ENCODE measurements at regions not wholly inside any gene's neighbourhood (a gene's known extent, or its start where the extent isn't known, plus 50 kb on each side); places are given as distances from the start of the nearest gene placed in this dataset.

DNA sequence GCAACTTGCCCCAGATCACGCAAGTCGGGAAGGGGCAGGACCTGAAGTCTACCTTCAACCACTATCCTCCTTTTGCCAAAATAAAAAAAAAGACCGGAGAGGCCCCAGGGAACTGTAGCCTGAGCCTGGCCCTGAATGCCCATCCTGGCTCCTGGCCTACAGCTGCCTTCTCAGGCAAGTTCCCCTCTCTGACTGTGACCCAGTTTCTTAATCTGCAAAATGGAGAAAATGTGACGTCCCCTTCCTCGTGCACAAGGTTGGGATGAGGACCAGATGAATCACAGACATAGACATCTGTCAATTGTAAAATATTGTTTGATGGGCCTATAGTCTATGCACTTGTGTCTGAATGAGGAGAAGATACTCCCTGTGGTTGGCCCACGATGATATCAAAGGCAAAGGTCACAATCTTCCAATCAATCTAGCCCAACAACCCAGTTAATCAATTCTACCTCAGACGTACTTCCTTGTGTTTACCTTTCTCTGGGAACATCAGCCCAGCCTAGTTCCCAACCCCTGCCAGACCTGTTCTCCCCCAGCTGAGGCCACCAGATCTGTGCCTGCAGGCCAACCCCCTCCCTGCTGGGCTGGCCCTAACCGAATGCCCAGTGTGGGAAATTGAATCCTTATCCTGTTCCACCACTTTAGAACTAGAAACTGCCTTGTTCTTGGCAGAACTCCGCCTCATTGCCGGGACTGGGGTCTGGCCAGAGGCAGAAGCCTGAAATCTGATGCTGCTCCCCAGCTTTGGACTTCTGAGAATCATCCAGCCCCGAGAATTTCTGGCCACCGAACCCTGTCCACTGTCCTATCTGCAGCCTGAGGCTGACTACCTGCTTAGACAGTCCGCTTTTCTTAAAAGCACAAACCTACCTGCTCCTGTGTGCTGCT is 101.8 kb upstream of the LIPC start:
- DNase-seq = no peak

DNA sequence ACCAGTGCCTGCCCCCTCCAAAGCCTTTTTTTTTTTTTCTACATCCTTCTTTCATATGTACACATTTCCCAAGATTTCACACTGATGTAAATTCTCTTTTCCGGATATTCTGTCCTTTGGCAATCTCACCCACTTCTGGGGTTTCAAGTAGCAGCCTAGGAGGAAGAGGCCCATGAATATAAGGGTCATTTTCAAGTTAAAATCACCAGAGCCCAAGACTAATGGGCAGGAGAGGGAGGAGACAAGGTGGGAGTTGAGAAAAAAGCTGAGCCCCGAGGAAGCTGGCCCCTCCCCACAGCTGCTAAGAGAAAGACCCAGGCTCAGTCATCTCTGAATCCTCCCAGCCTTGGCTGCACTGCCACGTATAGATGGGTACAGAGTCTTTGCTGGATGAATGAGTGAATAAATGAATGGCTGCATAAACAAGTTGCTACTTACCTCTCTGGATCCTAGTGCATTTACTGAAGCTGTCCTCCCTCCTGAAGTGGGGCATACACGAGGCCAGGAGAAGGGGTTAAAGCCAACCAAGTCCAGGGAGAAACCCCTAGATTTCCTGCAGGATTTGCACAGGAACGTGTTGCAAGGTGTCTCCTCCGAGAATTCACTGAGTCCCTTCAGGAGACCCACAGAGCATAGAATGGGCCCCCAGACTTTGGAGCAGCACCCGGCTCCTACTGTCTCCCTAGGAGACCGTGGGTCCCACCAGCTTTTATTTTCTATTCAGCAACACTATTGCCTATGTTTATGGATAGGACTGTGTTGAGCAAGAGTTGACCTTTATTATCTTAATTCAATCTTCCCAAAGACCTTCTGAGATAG is 100.8 kb upstream of the LIPC start:
- DNase-seq = no peak

DNA sequence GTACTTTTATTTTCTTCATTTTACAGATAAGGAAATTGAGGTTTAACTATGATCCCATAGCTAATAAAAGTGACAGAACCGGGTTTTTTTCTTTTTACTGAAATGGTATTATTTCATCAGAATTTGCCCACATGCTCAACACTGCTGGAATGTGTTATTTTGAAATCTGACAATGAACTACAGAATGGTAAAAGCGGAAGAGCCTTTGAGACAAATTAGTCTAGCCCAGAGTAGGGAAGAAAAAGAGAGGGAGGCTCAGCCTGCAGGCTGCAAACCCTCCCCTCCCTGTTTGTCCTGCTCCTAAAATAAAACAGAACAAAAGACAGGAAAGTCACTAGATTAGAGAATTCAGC is 100.3 kb upstream of the LIPC start:
- DNase-seq = no peak

DNA sequence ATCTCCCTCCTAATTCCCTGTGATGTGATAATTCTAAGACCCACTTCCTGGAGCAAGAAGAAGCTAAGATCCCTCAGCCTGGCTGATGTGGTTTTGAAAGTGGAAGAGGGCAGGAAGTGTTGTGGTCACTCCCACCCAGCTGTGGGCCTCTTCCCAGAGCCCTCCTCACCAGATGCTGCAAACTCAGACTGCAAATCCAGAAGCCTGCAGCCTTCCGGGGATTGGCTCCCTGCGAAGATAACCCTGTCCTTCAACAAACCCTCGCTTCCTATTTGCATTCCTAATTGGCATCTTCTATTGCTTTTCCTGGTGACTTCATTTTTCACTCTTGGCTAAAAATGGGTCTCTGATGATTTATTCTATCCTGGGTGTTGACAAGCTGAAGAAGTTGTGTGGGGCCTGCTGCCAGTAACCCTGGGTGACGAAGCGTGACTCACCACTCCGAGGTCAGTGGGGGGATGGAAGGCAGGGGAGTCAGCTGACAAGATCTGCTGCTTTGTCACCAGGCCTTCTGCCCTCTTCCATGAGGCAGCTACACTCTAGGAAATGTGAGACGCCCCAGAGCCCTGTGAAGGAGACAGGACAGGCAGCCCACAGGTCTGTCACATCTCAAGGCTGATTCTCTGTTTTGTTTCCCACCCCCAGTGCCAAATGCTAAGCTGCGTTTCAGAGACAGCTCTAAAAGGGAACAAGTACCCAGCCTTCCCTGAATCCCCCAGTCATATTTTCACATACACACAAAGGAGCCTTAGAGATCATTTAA is 99.7 kb upstream of the LIPC start:
- DNase-seq = peak; percentile 82

DNA sequence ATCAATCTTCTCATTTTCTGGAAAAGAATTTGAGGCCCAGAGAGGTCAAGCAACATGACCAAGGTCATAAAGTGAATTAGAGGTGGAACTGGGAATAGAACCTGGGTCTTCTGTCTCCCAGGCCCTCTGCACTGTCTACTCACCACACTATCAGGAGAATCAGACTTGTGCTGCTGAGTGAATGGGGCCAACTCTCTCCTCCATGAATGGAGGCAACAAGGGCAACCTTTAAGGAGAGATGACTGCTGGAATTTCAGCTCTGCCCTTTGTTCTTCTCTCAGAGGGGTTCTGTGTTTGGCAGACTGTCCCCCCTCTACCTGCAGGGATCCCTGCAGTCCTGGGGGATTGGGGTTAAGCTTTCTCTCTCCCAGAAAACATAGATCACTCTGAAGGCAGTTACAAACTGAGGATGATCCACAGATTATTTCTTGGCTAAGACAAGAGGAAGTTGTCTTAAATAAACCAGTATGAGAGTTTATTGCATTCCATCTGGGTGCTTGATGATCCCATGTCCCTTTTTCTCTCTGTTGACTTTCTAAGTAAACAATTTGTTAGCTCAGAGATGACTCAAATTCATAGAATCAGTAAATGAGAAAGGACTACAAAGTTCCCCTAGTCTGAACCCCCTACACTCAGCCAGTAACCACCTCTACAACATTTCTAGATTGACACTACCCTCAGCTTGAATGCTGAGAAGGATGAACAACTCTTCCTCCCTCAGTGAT is 99.0 kb upstream of the LIPC start:
- no peak for DNase-seq

DNA sequence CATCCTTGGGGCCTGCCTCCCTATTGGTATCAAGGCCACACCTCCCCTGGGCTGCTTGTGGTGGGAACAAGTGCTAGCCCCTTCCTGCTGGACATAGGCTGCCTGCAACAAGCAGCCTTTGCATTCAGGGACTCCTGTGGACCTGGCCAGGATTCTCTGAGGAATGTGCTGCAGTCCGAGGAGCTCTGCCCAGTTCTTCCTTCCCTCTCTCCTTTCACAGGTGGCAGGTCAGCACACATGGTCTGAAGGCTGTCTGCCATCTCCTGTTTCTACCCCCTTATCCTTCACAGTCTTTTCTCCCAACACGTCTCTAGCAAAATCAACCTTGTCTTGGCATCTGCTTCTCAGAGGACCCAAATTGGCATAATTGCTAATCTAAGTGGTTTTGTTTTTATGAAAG is 97.0 kb upstream of the LIPC start:
- no peak for DNase-seq

DNA sequence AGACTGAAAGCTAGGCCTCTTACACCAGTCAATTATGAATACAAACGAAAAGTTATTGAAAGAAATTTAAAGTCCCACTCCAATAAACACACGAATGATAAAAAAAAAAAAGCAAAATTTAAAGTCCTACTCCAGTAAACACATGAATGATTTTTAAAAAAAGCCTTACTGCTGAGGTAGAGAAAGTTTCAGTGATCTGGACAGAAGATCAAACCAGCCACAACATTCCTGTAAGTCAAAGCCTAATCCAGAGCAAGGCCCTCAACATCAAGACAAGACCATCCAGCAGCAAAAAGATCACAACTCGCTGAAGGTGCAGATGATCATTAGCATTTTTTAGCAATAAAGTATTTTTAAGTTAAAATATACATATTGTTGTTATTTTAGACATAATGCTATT is 95.6 kb upstream of the LIPC start:
- DNase-seq = no peak

DNA sequence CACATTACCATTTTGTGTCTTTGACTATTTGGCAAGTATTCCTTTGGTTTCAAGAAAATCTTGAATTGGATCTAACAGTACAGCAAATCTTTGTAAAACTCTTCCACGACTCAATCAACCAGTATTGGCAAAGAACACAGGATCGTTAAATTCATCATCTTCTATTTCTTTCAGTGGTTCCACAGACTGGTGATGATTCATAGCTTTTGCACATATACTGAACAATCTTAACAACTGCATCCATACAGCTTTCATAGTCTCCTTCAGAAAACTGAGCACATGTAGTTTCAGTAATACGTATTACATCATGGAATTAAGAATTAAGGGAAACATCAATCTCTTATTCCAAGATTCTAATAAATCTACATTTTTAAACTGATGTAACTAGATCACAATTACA is 91.6 kb upstream of the LIPC start:
- no peak for DNase-seq

DNA sequence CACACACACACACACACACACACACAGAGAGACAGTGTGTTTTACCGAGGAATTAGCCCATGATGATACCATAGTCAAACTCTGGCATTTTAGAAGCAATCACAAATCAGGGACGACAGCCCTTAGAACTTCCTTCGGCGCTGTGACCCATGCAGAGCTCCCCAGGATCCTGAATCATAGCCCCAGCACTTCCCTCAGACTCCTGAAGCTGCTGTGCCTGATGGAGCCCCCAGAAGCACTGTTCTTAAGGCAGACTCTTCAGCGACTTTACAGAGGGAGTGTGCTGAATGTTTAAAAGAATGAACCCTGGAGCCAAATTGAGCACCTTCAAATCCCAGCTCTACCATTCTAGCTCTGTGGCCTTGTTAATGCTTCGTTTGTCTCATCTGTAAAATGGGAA is 89.3 kb upstream of the LIPC start:
- no peak for DNase-seq

DNA sequence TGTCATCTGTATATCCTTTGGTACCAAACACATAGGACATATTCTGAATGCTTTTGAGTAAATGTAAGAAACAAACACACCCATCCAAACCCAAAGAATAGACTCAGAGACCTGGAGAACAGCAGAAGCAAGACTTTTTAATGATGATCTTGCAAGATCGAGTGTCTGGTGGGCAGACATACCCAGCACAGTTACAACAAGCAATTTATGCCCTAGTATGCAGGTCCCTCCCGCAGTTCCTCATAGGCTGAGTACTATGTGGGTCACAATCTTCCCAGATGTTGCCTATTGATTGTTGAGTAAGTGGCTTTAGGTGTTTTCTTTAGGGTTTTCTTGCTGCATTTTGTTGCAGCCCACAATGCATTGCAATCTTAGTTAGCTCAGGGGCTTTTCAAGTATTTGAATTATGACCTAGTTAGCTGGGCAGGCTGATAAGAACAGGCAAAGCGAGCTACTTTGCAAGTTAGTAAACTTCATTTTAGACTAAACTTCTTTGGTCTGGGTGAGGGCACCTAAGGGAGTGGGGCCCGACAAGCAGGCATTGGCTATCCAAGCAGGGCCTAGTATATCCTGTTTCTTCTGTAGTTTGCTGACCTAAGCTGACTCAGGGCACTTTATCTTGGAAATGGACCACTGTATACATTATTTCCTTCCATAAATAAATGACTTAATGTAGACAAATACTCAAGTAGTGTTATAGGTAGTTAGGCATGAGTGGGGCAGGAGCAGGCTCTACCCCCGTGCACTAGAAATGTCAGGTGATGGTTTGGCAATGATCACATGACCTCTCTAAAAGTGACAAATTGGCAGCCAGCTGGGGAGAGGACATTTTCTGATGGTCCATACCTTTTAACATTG is 87.3 kb upstream of the LIPC start:
- DNase-seq = no peak

DNA sequence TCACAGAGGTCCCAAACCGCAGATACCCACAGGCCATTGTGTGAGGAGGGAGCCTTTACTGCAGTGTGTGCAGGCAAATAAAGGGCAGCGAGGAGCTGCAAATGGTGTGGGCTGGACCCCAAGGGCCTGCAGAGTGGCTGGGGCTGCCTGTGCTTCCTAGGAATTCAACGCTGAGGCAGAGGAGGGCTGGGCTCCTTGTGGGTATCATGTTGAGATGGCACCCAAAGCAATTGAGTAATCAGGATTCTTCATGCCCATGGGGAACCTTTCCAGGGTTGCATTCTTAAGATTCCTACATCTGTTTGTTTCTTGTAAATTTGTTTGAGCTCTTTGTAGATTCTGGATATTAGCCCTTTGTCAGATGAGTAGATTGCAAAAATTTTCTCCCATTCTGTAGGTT is 85.4 kb upstream of the LIPC start:
- no peak for DNase-seq

DNA sequence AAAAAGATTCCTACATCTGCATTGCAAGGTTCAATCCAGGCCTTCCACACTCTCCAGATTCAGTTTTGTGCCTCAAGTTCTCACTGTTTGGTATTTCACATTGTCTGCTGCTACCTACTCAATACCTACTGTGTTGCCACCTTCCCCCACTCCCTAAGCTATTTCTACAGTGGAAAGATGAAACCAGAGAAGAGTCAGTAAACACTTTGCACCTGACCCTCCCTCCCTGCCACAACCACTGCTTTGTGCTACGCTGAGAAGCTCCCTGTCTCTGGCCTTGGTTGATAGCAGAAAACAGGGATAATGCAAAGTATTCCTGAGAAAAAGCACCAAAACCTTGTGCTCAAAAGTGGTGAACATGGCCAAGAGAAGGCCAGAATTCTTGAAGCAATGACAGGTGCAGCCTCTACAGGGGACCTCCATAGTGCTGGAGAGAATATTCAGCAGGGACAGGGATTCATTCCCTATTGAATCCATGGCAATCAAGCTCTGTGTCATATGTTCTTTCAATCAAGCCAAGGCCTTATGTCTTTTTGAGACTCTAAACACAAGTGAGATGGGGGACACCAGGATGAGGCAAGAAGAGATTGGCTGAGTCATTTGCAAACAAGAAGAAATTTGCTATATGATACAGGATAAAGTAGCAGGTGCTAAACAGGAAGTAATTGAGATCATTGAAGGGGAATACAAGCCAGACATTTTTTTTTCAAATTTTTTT is 83.5 kb upstream of the LIPC start:
- peak; percentile 58 for DNase-seq

DNA sequence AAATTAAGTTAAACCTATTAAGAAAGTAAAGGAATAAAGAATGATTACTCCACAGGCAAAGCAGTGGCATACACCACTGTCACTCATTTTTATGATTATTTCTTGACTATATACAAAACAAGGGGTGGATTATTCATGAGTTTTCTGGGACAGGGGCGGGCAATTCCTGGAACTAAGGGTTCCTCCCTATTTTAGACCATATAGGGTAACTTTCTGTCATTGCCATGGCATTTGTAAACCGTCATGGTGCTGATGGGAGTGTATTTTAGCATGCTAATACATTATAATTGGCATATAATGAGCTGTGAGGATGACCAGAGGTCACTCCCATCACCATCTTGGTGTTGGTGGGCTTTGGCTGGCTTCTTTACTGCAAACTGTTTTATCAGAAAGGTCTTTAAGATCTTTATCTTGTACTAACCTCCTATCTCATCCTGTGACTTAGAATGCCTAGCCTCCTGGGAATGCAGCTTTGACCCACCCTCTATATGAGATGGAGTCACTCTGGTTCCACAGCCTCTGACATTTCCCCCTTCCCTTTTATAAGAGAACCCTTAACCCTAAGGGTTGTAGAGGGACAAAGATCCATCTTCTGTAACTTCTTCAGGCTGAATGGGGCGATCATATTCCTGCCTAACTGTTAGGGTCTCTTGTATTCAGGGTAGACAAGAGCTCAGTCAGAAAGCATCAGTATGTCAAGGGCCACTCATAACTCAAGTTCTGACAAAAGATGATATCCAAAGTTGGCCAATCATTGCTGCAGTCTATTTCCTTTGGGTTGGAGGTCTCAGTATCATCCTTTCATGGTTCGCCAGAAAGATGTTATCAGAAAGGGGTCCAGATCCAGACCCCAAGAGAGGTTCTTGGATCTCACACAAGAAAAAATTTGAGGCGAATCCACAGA is 79.5 kb upstream of the LIPC start:
- no peak for DNase-seq

DNA sequence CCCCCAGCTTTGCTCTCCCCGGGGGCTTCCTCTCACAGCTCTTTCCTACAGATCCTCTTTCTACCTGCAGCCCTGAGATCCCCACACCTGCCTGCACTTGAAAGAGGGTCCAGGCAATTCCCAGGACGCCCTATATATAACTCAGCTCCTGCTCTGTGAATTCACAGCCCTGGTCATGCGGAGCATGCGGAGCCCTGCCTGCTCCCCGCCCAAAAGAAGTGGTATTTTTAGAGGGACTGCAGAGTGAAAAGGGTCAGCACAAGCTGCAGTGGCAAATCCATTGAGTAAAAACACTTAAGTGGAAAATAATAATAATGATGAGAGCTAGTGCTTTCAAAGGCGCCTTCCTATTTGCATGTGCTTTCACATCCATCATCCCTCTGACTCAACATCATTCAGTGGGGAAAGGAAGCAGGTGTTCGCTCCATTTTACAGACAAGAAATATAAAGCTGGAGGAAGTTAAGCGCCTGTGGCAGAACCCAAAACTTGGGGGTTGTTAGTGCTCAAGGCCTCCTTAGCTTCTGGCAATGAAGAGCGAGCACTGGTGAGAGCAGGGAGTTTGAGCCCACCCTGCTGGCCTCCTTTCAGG is 76.3 kb upstream of the LIPC start:
- peak; percentile 95 for DNase-seq

DNA sequence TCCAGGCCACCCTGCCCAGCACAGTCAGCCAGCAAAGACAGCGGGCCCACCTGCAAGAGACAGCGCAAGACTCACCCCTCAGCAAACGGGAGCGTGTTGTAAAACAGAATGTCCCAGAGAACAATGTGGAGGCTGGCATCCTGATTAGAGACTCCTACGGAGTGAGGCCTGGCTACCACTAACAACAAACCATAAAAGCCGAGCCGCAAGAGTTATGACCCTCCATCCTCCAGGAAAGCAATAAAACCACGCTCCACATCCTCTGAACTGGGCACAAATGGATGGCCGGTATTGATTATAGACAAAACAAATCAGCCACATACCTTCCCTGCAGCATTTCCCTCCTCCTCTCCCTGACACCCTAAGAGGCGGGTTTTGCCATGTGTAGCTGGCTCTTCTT is 75.8 kb upstream of the LIPC start:
- no peak for DNase-seq

DNA sequence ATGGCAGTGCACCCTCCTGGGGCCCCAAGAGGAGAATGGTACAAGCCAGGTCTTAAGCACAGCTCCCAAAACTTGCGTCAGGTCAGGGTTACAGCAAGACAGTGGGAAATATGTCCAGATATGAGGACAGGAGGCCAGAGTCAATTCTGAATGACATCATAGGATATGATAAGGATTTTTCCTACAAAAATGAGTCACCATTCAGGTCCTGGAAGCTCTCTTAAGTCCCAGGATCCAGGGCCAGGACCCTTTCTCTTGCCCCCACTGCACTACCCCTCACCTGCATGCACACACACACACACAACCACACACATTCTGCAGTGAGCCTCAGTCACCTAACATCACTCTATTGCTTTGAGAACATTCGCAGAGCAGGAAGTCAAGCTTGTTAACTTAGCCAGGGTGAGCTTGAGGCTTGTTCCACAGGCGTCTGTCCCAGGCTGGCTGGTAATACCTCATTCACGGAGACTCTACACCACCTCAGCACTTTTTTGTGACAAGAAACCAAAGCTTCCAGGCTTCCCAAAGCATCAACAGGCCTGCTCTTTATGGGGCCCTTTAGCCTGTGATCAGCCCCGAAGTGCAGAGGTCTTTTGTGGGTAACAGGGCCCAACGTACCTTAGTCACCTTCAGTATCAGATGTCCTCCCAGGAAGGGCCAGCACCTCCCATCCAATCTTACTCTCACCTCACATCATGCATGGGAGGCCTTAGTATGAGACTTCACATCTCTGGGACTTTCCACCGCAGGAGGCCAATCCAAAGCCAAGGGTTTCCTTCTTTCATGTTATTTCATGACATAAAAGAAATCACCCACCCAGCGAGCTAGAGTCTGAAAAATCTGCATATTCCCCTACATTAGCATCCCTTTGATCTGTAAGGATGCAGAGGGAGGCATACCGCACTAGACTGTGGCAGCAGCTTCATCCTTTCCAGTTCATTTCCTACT is 74.0 kb upstream of the LIPC start:
- DNase-seq = no peak

DNA sequence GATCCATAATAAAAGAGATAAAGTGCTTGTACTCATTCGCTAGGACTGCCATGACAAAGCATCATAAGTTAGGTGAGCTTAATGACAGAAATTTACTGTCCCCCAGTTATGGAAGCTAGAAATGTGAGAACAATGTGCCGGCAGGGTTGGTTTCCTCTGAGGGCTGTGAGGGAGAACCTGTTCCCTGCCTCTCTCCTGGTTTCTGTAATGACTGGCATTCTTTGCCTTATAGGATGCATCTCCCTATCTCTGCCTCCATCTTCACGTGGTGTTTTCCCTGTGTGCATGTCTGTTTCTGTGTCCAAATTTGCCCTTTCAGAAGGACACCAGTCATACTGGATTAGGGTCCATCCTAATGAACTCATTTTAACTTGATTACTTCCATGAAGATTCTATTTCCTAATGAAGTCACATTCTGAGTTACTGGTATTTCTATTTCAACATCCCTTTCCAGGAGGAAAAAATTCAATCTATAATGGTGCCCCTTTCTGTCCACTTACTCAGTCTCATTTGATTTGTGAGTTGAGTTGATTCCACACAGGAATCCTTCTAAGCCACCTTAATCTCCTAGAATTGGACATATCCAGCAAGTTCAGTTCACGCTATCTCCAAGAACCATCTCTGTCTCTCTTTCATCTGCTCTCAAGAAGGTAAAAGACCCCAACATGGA is 71.2 kb upstream of the LIPC start:
- DNase-seq = no peak

DNA sequence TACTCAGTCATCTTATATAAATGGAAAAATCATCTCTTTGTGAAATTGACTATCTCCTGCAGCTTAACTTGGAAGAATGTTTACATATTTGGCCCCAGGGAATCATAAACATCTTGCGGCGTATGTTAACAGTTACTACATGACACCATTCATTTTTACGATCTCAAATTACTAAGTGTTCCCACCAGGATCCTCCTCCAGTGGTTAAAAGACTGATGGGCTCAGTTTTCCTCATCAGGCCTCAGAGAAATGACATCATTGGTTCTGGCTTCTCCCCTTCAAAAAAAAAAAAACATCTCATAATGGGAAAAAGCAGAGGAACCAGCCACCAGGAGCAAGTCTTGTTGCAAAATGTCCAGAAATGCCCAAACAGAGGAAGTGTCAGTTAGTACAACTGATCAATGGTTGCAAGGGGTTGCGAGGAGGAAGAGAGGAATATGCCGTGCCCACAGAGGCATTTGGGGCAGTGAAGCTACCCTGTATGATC is 70.5 kb upstream of the LIPC start:
- DNase-seq = peak; percentile 43
